Astrocyte (in vitro differentiated cells and primary cell): ENCODE measurements at regions not wholly inside any gene's neighbourhood (a gene's known extent, or its start where the extent isn't known, plus 50 kb on each side); places are given as distances from the start of the nearest gene placed in this dataset.

Experiments
- DNase-seq: peaks from one replicate; pipeline ENCODE4 v3.0.0-alpha.2; 2010; ENCODE audit warnings: low read depth
- FAIRE-seq: peaks from 2 replicates; lab custom pipeline; 2011; peaks lifted over from hg19 to GRCh38; lab: Jason Lieb, UNC
- H2AFZ ChIP-seq: 2 replicates; pipeline ENCODE4 v1.6.0; 2012; ENCODE audit warnings: low read depth, low read length, inconsistent platforms
- H3K27ac ChIP-seq: 2 replicates; pipeline ENCODE4 v1.5.1; 2011; ENCODE audit warnings: low read depth, low read length, inconsistent platforms
- H3K27me3 ChIP-seq: 2 replicates; pipeline ENCODE4 v1.6.0; 2011; ENCODE audit warnings: low read length, inconsistent platforms; ENCODE audit not compliant: insufficient read depth
- H3K36me3 ChIP-seq: 2 replicates; pipeline ENCODE4 v1.5.1; 2011; ENCODE audit warnings: low read length, inconsistent platforms; ENCODE audit not compliant: insufficient read depth
- H3K4me1 ChIP-seq: 2 replicates; pipeline ENCODE4 v1.5.1; 2011; ENCODE audit warnings: low read length, inconsistent platforms; ENCODE audit not compliant: insufficient read depth
- H3K4me2 ChIP-seq: 2 replicates; pipeline ENCODE4 v1.6.0; 2012; ENCODE audit warnings: low read length, inconsistent platforms
- H3K4me3 ChIP-seq: 2 replicates; pipeline ENCODE4 v1.5.1; 2011; ENCODE audit warnings: low read depth, mild to moderate bottlenecking, low read length, inconsistent platforms; ENCODE audit not compliant: insufficient read depth
- H3K79me2 ChIP-seq: 2 replicates; pipeline ENCODE4 v1.6.0; 2012; ENCODE audit warnings: mild to moderate bottlenecking, low read length, inconsistent platforms; ENCODE audit not compliant: insufficient read depth
- H3K9ac ChIP-seq: 2 replicates; pipeline ENCODE4 v1.6.0; 2012; ENCODE audit warnings: mild to moderate bottlenecking, low read length, inconsistent platforms
- H3K9me3 ChIP-seq: 2 replicates; pipeline ENCODE4 v1.5.1; 2012; ENCODE audit warnings: low read depth, mild to moderate bottlenecking, low read length, inconsistent platforms; ENCODE audit not compliant: insufficient read depth
- H4K20me1 ChIP-seq: 2 replicates; pipeline ENCODE4 v1.6.0; 2012; ENCODE audit warnings: low read length, inconsistent platforms; ENCODE audit not compliant: insufficient read depth
- H3K27ac Mint-ChIP-seq: one replicate; pipeline ENCODE4 v1.8.0; 2021; ENCODE audit warnings: mild to moderate bottlenecking, mixed read lengths; ENCODE audit not compliant: unreplicated experiment
- H3K27me3 Mint-ChIP-seq: one replicate; pipeline ENCODE4 v1.8.0; 2021; ENCODE audit warnings: low read depth, mixed read lengths; ENCODE audit not compliant: unreplicated experiment
- H3K36me3 Mint-ChIP-seq: one replicate; pipeline ENCODE4 v1.8.0; 2021; ENCODE audit warnings: low read depth, mixed read lengths; ENCODE audit not compliant: unreplicated experiment
- H3K4me1 Mint-ChIP-seq: one replicate; pipeline ENCODE4 v1.8.0; 2021; ENCODE audit warnings: low read depth, mixed read lengths; ENCODE audit not compliant: unreplicated experiment
- H3K4me3 Mint-ChIP-seq: one replicate; pipeline ENCODE4 v1.8.0; 2021; ENCODE audit warnings: mild to moderate bottlenecking, moderate library complexity, mixed read lengths; ENCODE audit not compliant: unreplicated experiment
- H3K9me3 Mint-ChIP-seq: one replicate; pipeline ENCODE4 v1.8.0; 2021; ENCODE audit warnings: mild to moderate bottlenecking, mixed read lengths; ENCODE audit not compliant: unreplicated experiment
- CTCF ChIP-seq: IDR thresholded peaks from 2 replicates; pipeline ENCODE4 v1.5.1; 2011; ENCODE audit warnings: low read depth, mild to moderate bottlenecking, inconsistent platforms, low read length, moderate library complexity; ENCODE audit not compliant: insufficient read depth
- EZH2 ChIP-seq: IDR thresholded peaks from 2 replicates; pipeline ENCODE4 v1.6.1; 2012; ENCODE audit warnings: mild to moderate bottlenecking, low read length, inconsistent platforms; ENCODE audit not compliant: insufficient read depth

- no peak overlapping the region for H2AFZ ChIP-seq
- Mint-ChIP-seq H3K27me3 (peaks cover 16% of the 10 kb centered on the region), H3K4me3 (no peak overlapping the region), H3K4me1 (peaks cover 8% of the 10 kb centered on the region), H3K36me3 (no peaks in the 10 kb centered on the region), H3K9me3 (no peaks in the 10 kb centered on the region), H3K27ac (no peak overlapping the region)
- no peaks in the 10 kb centered on the region for H4K20me1 ChIP-seq
- DNase-seq (no peak), FAIRE-seq (no peak)
- H3K36me3 ChIP-seq, result no peaks in the 10 kb centered on the region
- TF ChIP-seq CTCF (peak; percentile 44), EZH2 (no peak)
- no peaks in the 10 kb centered on the region for H3K27me3 ChIP-seq
- H3K4me2 ChIP-seq, result no peak overlapping the region
- no peak overlapping the region for H3K9ac ChIP-seq
- H3K9me3 ChIP-seq, result no peaks in the 10 kb centered on the region
- H3K27ac ChIP-seq, result no peak overlapping the region
- no peaks in the 10 kb centered on the region for H3K4me1 ChIP-seq
- no peak overlapping the region for H3K4me3 ChIP-seq
- H3K79me2 ChIP-seq, result no peaks in the 10 kb centered on the region
These were observed 408.3 kb upstream of the CADM1 start for GRCh38 chr11:115912484-115912945.

- H3K27ac Mint-ChIP-seq, result no peak overlapping the region
- H3K27ac ChIP-seq, result no peak overlapping the region
- H3K4me1 Mint-ChIP-seq, result peaks cover 8% of the 10 kb centered on the region
- no peaks in the 10 kb centered on the region for H3K9me3 Mint-ChIP-seq
- H3K4me3 Mint-ChIP-seq, result no peak overlapping the region
- H3K79me2 ChIP-seq, result no peaks in the 10 kb centered on the region
- FAIRE-seq, result no peak
- no peak for DNase-seq
- no peak overlapping the region for H2AFZ ChIP-seq
- H3K4me3 ChIP-seq, result no peak overlapping the region
- H3K4me1 ChIP-seq, result no peaks in the 10 kb centered on the region
- H3K9ac ChIP-seq, result no peak overlapping the region
- peaks cover under 1% of the 10 kb centered on the region for H3K36me3 Mint-ChIP-seq
- no peak for TF ChIP-seq CTCF
- no peak for TF ChIP-seq EZH2
- H3K27me3 Mint-ChIP-seq, result peaks cover 14% of the 10 kb centered on the region
- H4K20me1 ChIP-seq, result no peaks in the 10 kb centered on the region
- H3K36me3 ChIP-seq, result no peaks in the 10 kb centered on the region
- no peak overlapping the region for H3K4me2 ChIP-seq
- no peaks in the 10 kb centered on the region for H3K9me3 ChIP-seq
- no peaks in the 10 kb centered on the region for H3K27me3 ChIP-seq
These were observed 407.6 kb upstream of the CADM1 start for GRCh38 chr11:115911613-115912346.

- Histone ChIP-seq H3K27me3 (no peaks in the 10 kb centered on the region), H3K4me3 (no peak overlapping the region), H3K4me2 (no peak overlapping the region), H2AFZ (no peak overlapping the region), H3K27ac (no peak overlapping the region), H3K79me2 (no peaks in the 10 kb centered on the region), H4K20me1 (no peaks in the 10 kb centered on the region), H3K4me1 (no peaks in the 10 kb centered on the region), H3K9me3 (no peaks in the 10 kb centered on the region), H3K36me3 (no peaks in the 10 kb centered on the region), H3K9ac (no peak overlapping the region)
- no peak for DNase-seq
- peaks cover 4% of the 10 kb centered on the region for H3K36me3 Mint-ChIP-seq
- peaks cover 11% of the 10 kb centered on the region for H3K4me1 Mint-ChIP-seq
- H3K9me3 Mint-ChIP-seq, result no peaks in the 10 kb centered on the region
- H3K27ac Mint-ChIP-seq, result no peak overlapping the region
- TF ChIP-seq EZH2 (no peak), CTCF (no peak)
- no peak overlapping the region for H3K4me3 Mint-ChIP-seq
- H3K27me3 Mint-ChIP-seq, result peaks cover 3% of the 10 kb centered on the region
- no peak for FAIRE-seq
These were observed 406.2 kb upstream of the CADM1 start for GRCh38 chr11:115910379-115910778.
